Mesothelial cell of epicardium (in vitro differentiated cells): ENCODE measurements at regions not wholly inside any gene's neighbourhood (a gene's known extent, or its start where the extent isn't known, plus 50 kb on each side); places are given as distances from the start of the nearest gene placed in this dataset.

ENCODE experiments used
- DNase-seq, 2 experiments: peaks; one replicate each; pipeline ENCODE4 v3.0.0; 2021; ENCODE audit warnings: low spot score in 2 of 2; ENCODE audit not compliant: unreplicated experiment in 2 of 2
- H3K27ac Mint-ChIP-seq: 2 replicates; pipeline ENCODE4 v1.8.0; 2021; ENCODE audit warnings: mixed read lengths
- H3K27me3 Mint-ChIP-seq: 2 replicates; pipeline ENCODE4 v1.8.0; 2021; ENCODE audit warnings: low read depth, mixed read lengths
- H3K36me3 Mint-ChIP-seq: 2 replicates; pipeline ENCODE4 v1.8.0; 2021; ENCODE audit warnings: mixed read lengths
- H3K4me1 Mint-ChIP-seq: 2 replicates; pipeline ENCODE4 v1.8.0; 2021; ENCODE audit warnings: mixed read lengths
- H3K4me3 Mint-ChIP-seq: 2 replicates; pipeline ENCODE4 v1.8.0; 2021; ENCODE audit warnings: mild to moderate bottlenecking, moderate library complexity, mixed read lengths
- H3K9me3 Mint-ChIP-seq: 2 replicates; pipeline ENCODE4 v1.8.0; 2021; ENCODE audit warnings: mixed read lengths
- CTCF ChIP-seq: fragments of 200-600 bp; sonication (generic); IDR thresholded peaks from one replicate; pipeline ENCODE4 v1.5.0; 2021; ENCODE audit warnings: antibody characterized with exemption; ENCODE audit not compliant: unreplicated experiment

GRCh38 chrX:137695417-137695816 lies 129.5 kb downstream of the ZIC3 start:
- no peak overlapping the region for H3K4me3 Mint-ChIP-seq

GRCh38 chrX:137707348-137707747 lies 141.4 kb downstream of the ZIC3 start:
- DNase-seq: no peak
- no peak for TF ChIP-seq CTCF
- Mint-ChIP-seq H3K36me3 (no peaks in the 10 kb centered on the region), H3K4me3 (no peak overlapping the region), H3K9me3 (peaks cover 27% of the 10 kb centered on the region), H3K27me3 (no peaks in the 10 kb centered on the region), H3K4me1 (no peaks in the 10 kb centered on the region), H3K27ac (no peak overlapping the region)

More at GRCh38 chrX:137695417-137695816, 129.5 kb downstream of the ZIC3 start:
- no peaks in the 10 kb centered on the region for H3K4me1 Mint-ChIP-seq
- H3K36me3 Mint-ChIP-seq: no peaks in the 10 kb centered on the region
- no peak for DNase-seq
- TF ChIP-seq CTCF: no peak
- H3K27ac Mint-ChIP-seq: no peak overlapping the region
- H3K9me3 Mint-ChIP-seq: peaks cover 10% of the 10 kb centered on the region
- no peaks in the 10 kb centered on the region for H3K27me3 Mint-ChIP-seq

GRCh38 chrX:137742846-137743245 lies 176.9 kb downstream of the ZIC3 start:
- H3K4me1 Mint-ChIP-seq: no peaks in the 10 kb centered on the region
- no peak for TF ChIP-seq CTCF
- peaks cover 33% of the 10 kb centered on the region for H3K9me3 Mint-ChIP-seq
- H3K27me3 Mint-ChIP-seq: no peaks in the 10 kb centered on the region
- H3K27ac Mint-ChIP-seq: no peak overlapping the region
- H3K36me3 Mint-ChIP-seq: no peaks in the 10 kb centered on the region
- no peak for DNase-seq
- H3K4me3 Mint-ChIP-seq: no peak overlapping the region

- Mint-ChIP-seq H3K4me3 (no peak overlapping the region), H3K9me3 (peaks cover 32% of the 10 kb centered on the region), H3K36me3 (no peaks in the 10 kb centered on the region), H3K27ac (no peak overlapping the region), H3K4me1 (no peaks in the 10 kb centered on the region), H3K27me3 (no peaks in the 10 kb centered on the region)
- DNase-seq: no peak
- no peak for TF ChIP-seq CTCF
Measured at GRCh38 chrX:137743414-137743813, 177.5 kb downstream of the ZIC3 start.

- Mint-ChIP-seq H3K4me3 (no peak overlapping the region), H3K4me1 (no peaks in the 10 kb centered on the region), H3K27me3 (no peaks in the 10 kb centered on the region), H3K36me3 (no peaks in the 10 kb centered on the region), H3K9me3 (peaks cover 19% of the 10 kb centered on the region), H3K27ac (no peak overlapping the region)
- TF ChIP-seq CTCF: no peak
- no peak for DNase-seq
Measured at GRCh38 chrX:137746289-137746688, 180.4 kb downstream of the ZIC3 start.
